HepG2 (cell line): ENCODE measurements at regions not wholly inside any gene's neighbourhood (a gene's known extent, or its start where the extent isn't known, plus 50 kb on each side); places are given as distances from the start of the nearest gene placed in this dataset.

Source experiments
- ATAC-seq: fragments of 200-7000 bp; cut with Tn5 transposase; 3 replicates; pipeline ENCODE4 v1.9.1; 2020; ENCODE audit warnings: mild to moderate bottlenecking, moderate library complexity
- BruUV-seq: library from RNA; stranded (reverse); fragments of 400-500 nt; replicated peaks from 2 replicates; lab custom pipeline; 2021; lab: Mats Ljungman, UMichigan
- CTCF ChIA-PET: fragments of 300-600 bp; formaldehyde crosslinking; extraction: SDS; loops from one replicate; lab custom pipeline; 2021; ENCODE audit warnings: low total read pairs, inconsistent platforms, low intra/inter-chr PET ratio; lab: Yijun Ruan, JAX
- POLR2A ChIA-PET: fragments of 350-600 bp; sonication (Branson Sonifier 250); formaldehyde crosslinking; loops from one replicate; lab custom pipeline; 2020; ENCODE audit warnings: antibody characterized with exemption, inconsistent platforms; lab: Yijun Ruan, JAX
- DNase-seq: peaks from one replicate; pipeline ENCODE4 v3.0.0-alpha.2; 2015; ENCODE audit warnings: low spot score
- FAIRE-seq: peaks from 3 replicates; lab custom pipeline; 2011; peaks lifted over from hg19 to GRCh38; lab: Jason Lieb, UNC
- H2AFZ ChIP-seq: one replicate; pipeline ENCODE4 v1.6.1; 2011; ENCODE audit warnings: low read length, inconsistent platforms
- H3K27ac ChIP-seq: fragments of 300-600 bp; 3 replicates; pipeline ENCODE4 v1.8.0; 2011; ENCODE audit warnings: mixed run types, mild to moderate bottlenecking, mixed read lengths, low read length, inconsistent platforms; ENCODE audit not compliant: insufficient read depth; ENCODE audit errors: extremely low read length
- H3K27me3 ChIP-seq, 2 experiments: fragments of 200-600 bp in 1 of 2; 2 replicates in 1 of 2; 3 replicates in 1 of 2; pipeline versions ENCODE4 v1.6.0 to v1.8.0; 2011; ENCODE audit warnings: low read length in 2 of 2, mild to moderate bottlenecking in 2 of 2, moderate library complexity in 2 of 2, inconsistent platforms in 1 of 2; ENCODE audit not compliant: insufficient read depth in 2 of 2, control insufficient read depth in 1 of 2
- H3K36me3 ChIP-seq, 2 experiments: fragments of 200-600 bp in 1 of 2; replicated peaks in 1 of 2; 2 replicates in 1 of 2; 3 replicates in 1 of 2; pipeline versions ENCODE4 v1.5.1 to v1.8.0; 2011; ENCODE audit warnings: low read length in 2 of 2, inconsistent platforms in 1 of 2; ENCODE audit not compliant: insufficient read depth in 2 of 2, control insufficient read depth in 1 of 2
- H3K4me1 ChIP-seq: 2 replicates; pipeline ENCODE4 v1.5.1; 2012; ENCODE audit warnings: low read length, inconsistent platforms; ENCODE audit not compliant: insufficient read depth
- H3K4me2 ChIP-seq: 2 replicates; pipeline ENCODE4 v1.6.0; 2011; ENCODE audit warnings: low read depth, low read length, inconsistent platforms
- H3K4me3 ChIP-seq, 3 experiments: fragments of 200-600 bp in 1 of 3; sonication (generic), shearing (Covaris generic) in 1 of 3; replicated peaks in 1 of 3; 2 replicates each; pipeline ENCODE4 v1.5.1; 2011 to 2016; ENCODE audit warnings: low read length in 3 of 3, inconsistent platforms in 2 of 3, low read depth in 2 of 3, mild to moderate bottlenecking in 2 of 3, control low read depth in 1 of 3, mixed read lengths in 1 of 3; ENCODE audit not compliant: insufficient read depth in 1 of 3
- H3K79me2 ChIP-seq: one replicate; pipeline ENCODE4 v1.6.1; 2011; ENCODE audit warnings: low read length, inconsistent platforms; ENCODE audit not compliant: insufficient read depth
- H3K9ac ChIP-seq: 2 replicates; pipeline ENCODE4 v1.6.0; 2011; ENCODE audit warnings: mild to moderate bottlenecking, low read depth, low read length, inconsistent platforms; ENCODE audit not compliant: insufficient read depth
- H3K9me3 ChIP-seq: 2 replicates; pipeline ENCODE4 v1.5.1; 2012; ENCODE audit warnings: mild to moderate bottlenecking, low read length
- H4K20me1 ChIP-seq: 2 replicates; pipeline ENCODE4 v1.6.0; 2011; ENCODE audit warnings: inconsistent platforms, mild to moderate bottlenecking, low read length, moderate library complexity; ENCODE audit not compliant: insufficient read depth
- DPF2 ChIP-seq: sonication (generic); formaldehyde crosslinking; IDR thresholded peaks from 2 replicates; pipeline ENCODE4 v1.4.0; 2020; ENCODE audit warnings: mild to moderate bottlenecking, low read depth, missing genetic modification reagents, borderline replicate concordance
- GRHL1 ChIP-seq: sonication (generic); formaldehyde crosslinking; conservative IDR thresholded peaks from 2 replicates; pipeline ENCODE4 v1.8.0; 2022; ENCODE audit warnings: missing genetic modification reagents
- HOXA9 ChIP-seq: sonication (generic); formaldehyde crosslinking; IDR thresholded peaks from 2 replicates; pipeline ENCODE4 v1.8.1; 2022; ENCODE audit warnings: missing genetic modification reagents, mild to moderate bottlenecking, moderate library complexity, borderline replicate concordance
- MXD3 ChIP-seq: IDR thresholded peaks from 2 replicates; pipeline ENCODE4 v1.6.1; 2016; ENCODE audit warnings: mild to moderate bottlenecking, missing biosample characterization, missing genetic modification reagents
- NCOR1 ChIP-seq: fragments of 200-600 bp; sonication (generic); IDR thresholded peaks from 2 replicates; pipeline ENCODE4 v1.7.0; 2017; ENCODE audit warnings: antibody characterized with exemption, low read length, borderline replicate concordance
- TCF12 ChIP-seq, 2 experiments: fragments of 450-650 bp in 1 of 2; sonication (generic) in 1 of 2; formaldehyde crosslinking in 1 of 2; IDR thresholded peaks; 2 replicates each; pipeline versions ENCODE4 v1.6.1 to v1.8.0; 2017 to 2022; ENCODE audit warnings: antibody characterized with exemption in 1 of 2, mild to moderate bottlenecking in 1 of 2, missing genetic modification reagents in 1 of 2, moderate library complexity in 1 of 2
- ZNF546 ChIP-seq: sonication (generic); formaldehyde crosslinking; conservative IDR thresholded peaks from 2 replicates; pipeline ENCODE4 v1.8.1; 2023; ENCODE audit warnings: mild to moderate bottlenecking, missing genetic modification reagents
- ZNF7 ChIP-seq: IDR thresholded peaks from 2 replicates; pipeline ENCODE4 v1.6.1; 2016; ENCODE audit warnings: missing biosample characterization, missing genetic modification reagents
- WGBS: methylation state at CpG from one replicate; pipeline ENCODE4 v1.1.6; 2017; ENCODE audit warnings: low lambda C conversion rate; 5-methylcytosine and 5-hydroxymethylcytosine counted together
- in situ Hi-C: cut with HindIII; loops from 2 replicates; pipeline ENCODE4 v1.10.0; 2017; ENCODE audit warnings: low pct_unique_long_range_greater_than_20kb; ENCODE audit not compliant: extremely low pct_ligation_motif_present
- intact Hi-C: fragments of 100-400 bp; cut with micrococcal nuclease; formaldehyde crosslinking; loops from one replicate; pipeline ENCODE4 v1.10.0; 2022; ENCODE audit not compliant: unreplicated experiment

- no peak overlapping the region for H3K4me2 ChIP-seq
- POLR2A ChIA-PET, result no interaction called here
- no TSS peak for BruUV-seq
- TF ChIP-seq NCOR1 (no peak), ZNF7 (CRISPR knock-in tag) (no peak), TCF12 (IDR thresholded peaks at IDR 0.05) (no peak), TCF12 (CRISPR knock-in tag; IDR thresholded peaks at IDR 0.05) (no peak), ZNF546 (CRISPR knock-in tag) (no peak), MXD3 (CRISPR knock-in tag) (no peak)
- TF ChIP-seq, all 625 proteins: peak for 0
- FAIRE-seq, result no peak
- peaks cover 2 to 33% of the 10 kb centered on the region in 2 experiments for H3K27me3 ChIP-seq
- H3K4me3 ChIP-seq, result no peak overlapping the region
- CTCF ChIA-PET, result no interaction called here
- no peaks in the 10 kb centered on the region for H4K20me1 ChIP-seq
- no peaks in the 10 kb centered on the region for H3K9me3 ChIP-seq
- WGBS, result 3% methylated on average over 5 of the region's 5 CpGs
- DNase-seq, result no peak
- H3K27ac ChIP-seq, result no peak overlapping the region
- ATAC-seq, result no peak
- in situ Hi-C loops, result no loop called here
- no peaks in the 10 kb centered on the region for H3K4me1 ChIP-seq
- H2AFZ ChIP-seq, result no peak overlapping the region
- H3K36me3 ChIP-seq, result no peaks in the 10 kb centered on the region
- no peak overlapping the region for H3K9ac ChIP-seq
- intact Hi-C loops, result no loop called here
- H3K79me2 ChIP-seq, result no peaks in the 10 kb centered on the region
Measured at GRCh38 chr20:57905448-57905847, 195.6 kb upstream of the PMEPA1 start.

GRCh38 chr20:57904314-57905105 lies 194.7 kb upstream of the PMEPA1 start:
- no TSS peak for BruUV-seq
- no peak overlapping the region for H3K9ac ChIP-seq
- FAIRE-seq (no peak), ATAC-seq (no peak), DNase-seq (no peak)
- no peaks in the 10 kb centered on the region for H3K9me3 ChIP-seq
- H3K36me3 ChIP-seq, result no peaks in the 10 kb centered on the region
- ChIA-PET POLR2A (no interaction called here), CTCF (no interaction called here)
- no peak overlapping the region for H3K4me3 ChIP-seq
- H3K79me2 ChIP-seq, result no peaks in the 10 kb centered on the region
- H2AFZ ChIP-seq, result no peak overlapping the region
- TF ChIP-seq DPF2 (CRISPR knock-in tag), result no peak
- no peak for TF ChIP-seq GRHL1 (CRISPR knock-in tag)
- no peak for TF ChIP-seq HOXA9 (CRISPR knock-in tag)
- H3K27me3 ChIP-seq, result peaks cover 4 to 30% of the 10 kb centered on the region in 2 experiments
- no peak overlapping the region for H3K27ac ChIP-seq
- WGBS, result 18% methylated on average over 10 of the region's 10 CpGs
- in situ Hi-C loops, result no loop called here
- no peak overlapping the region for H3K4me2 ChIP-seq
- no peaks in the 10 kb centered on the region for H3K4me1 ChIP-seq
- H4K20me1 ChIP-seq, result no peaks in the 10 kb centered on the region
- intact Hi-C loops, result no loop called here
